GM23338 (cell line): ENCODE measurements at regions not wholly inside any gene's neighbourhood (a gene's known extent, or its start where the extent isn't known, plus 50 kb on each side); places are given as distances from the start of the nearest gene placed in this dataset.

Experiments
- ATAC-seq: fragments of 200-7000 bp; cut with Tn5 transposase; 3 replicates; pipeline ENCODE4 v1.9.1; 2020
- DNase-seq: peaks from one replicate; pipeline ENCODE4 v3.0.0-alpha.2; 2015; ENCODE audit warnings: low spot score
- H2AFZ ChIP-seq: fragments of 200-600 bp; sonication (generic); 2 replicates; pipeline ENCODE4 v1.8.0; 2016; ENCODE audit warnings: antibody characterized with exemption, mild to moderate bottlenecking, moderate library complexity
- H3F3A ChIP-seq: fragments of 200-600 bp; sonication (generic); replicated peaks from 2 replicates; pipeline ENCODE4 v1.8.0; 2017; ENCODE audit warnings: antibody characterized with exemption, mixed run types, low read depth
- H3K27ac ChIP-seq: fragments of 200-600 bp; sonication (generic); 2 replicates; pipeline ENCODE4 v1.6.1; 2016; ENCODE audit warnings: low read depth
- H3K27me3 ChIP-seq: fragments of 200-600 bp; sonication (generic); 2 replicates; pipeline ENCODE4 v1.8.0; 2016; ENCODE audit warnings: mild to moderate bottlenecking, mixed run types, moderate library complexity; ENCODE audit not compliant: insufficient read depth
- H3K36me3 ChIP-seq: fragments of 200-600 bp; sonication (generic); 2 replicates; pipeline ENCODE4 v1.8.0; 2016; ENCODE audit warnings: mild to moderate bottlenecking; ENCODE audit not compliant: insufficient read depth
- H3K4me1 ChIP-seq: fragments of 200-600 bp; sonication (generic); 2 replicates; pipeline ENCODE4 v1.8.0; 2016; ENCODE audit warnings: mild to moderate bottlenecking, moderate library complexity; ENCODE audit not compliant: insufficient read depth
- H3K4me2 ChIP-seq: fragments of 200-600 bp; sonication (generic); 2 replicates; pipeline ENCODE4 v1.7.1; 2017; ENCODE audit warnings: mixed run types
- H3K4me3 ChIP-seq: fragments of 200-600 bp; sonication (generic); 2 replicates; pipeline ENCODE4 v1.6.1; 2016; ENCODE audit warnings: mixed run types
- H3K79me2 ChIP-seq: fragments of 200-600 bp; sonication (generic); replicated peaks from 2 replicates; pipeline ENCODE4 v1.8.0; 2017; ENCODE audit warnings: mild to moderate bottlenecking; ENCODE audit not compliant: insufficient read depth
- H3K9me2 ChIP-seq: fragments of 200-600 bp; sonication (generic); 2 replicates; pipeline ENCODE4 v1.8.0; 2017; ENCODE audit not compliant: insufficient read depth
- H4K20me1 ChIP-seq: fragments of 200-600 bp; sonication (generic); replicated peaks from 2 replicates; pipeline ENCODE4 v1.8.0; 2017; ENCODE audit warnings: mild to moderate bottlenecking; ENCODE audit not compliant: insufficient read depth
- H3K27ac Mint-ChIP-seq: 2 replicates; pipeline ENCODE4 v1.8.0; 2020; ENCODE audit warnings: inconsistent platforms, mild to moderate bottlenecking, moderate library complexity, mixed read lengths
- H3K27me3 Mint-ChIP-seq: 3 replicates; pipeline ENCODE4 v1.8.0; 2022; ENCODE audit warnings: low read depth, mild to moderate bottlenecking, moderate library complexity, mixed read lengths, inconsistent platforms; ENCODE audit not compliant: insufficient read depth, poor library complexity
- H3K36me3 Mint-ChIP-seq: 3 replicates; pipeline ENCODE4 v1.8.0; 2021; ENCODE audit warnings: low read depth, mild to moderate bottlenecking, inconsistent platforms, moderate library complexity, mixed read lengths
- H3K4me1 Mint-ChIP-seq: 3 replicates; pipeline ENCODE4 v1.8.0; 2020; ENCODE audit warnings: mild to moderate bottlenecking, inconsistent platforms, mixed read lengths
- H3K4me3 Mint-ChIP-seq: 3 replicates; pipeline ENCODE4 v1.8.0; 2021; ENCODE audit warnings: moderate library complexity, mild to moderate bottlenecking, inconsistent platforms, mixed read lengths
- H3K9me3 Mint-ChIP-seq: 3 replicates; pipeline ENCODE4 v1.8.0; 2020; ENCODE audit warnings: moderate library complexity, mild to moderate bottlenecking, inconsistent platforms, mixed read lengths
- CREB1 ChIP-seq: fragments of 250-450 bp; sonication (Bioruptor Pico); IDR thresholded peaks from 2 replicates; pipeline ENCODE4 v1.5.0; 2020; ENCODE audit warnings: low read depth, mild to moderate bottlenecking, moderate library complexity
- CTCF ChIP-seq, 2 experiments: fragments of 200-600 bp in 1 of 2; sonication (generic) in 1 of 2; conservative IDR thresholded peaks; 2 replicates each; pipeline versions ENCODE4 v1.5.1 to v1.6.1; 2016 to 2017; ENCODE audit warnings: antibody characterized with exemption in 2 of 2, low read depth in 2 of 2, mild to moderate bottlenecking in 2 of 2, moderate library complexity in 1 of 2
- ETS1 ChIP-seq: IDR thresholded peaks from 2 replicates; pipeline ENCODE4 v1.6.1; 2016; ENCODE audit warnings: antibody characterized with exemption
- EZH2 ChIP-seq: fragments of 200-600 bp; sonication (generic); IDR thresholded peaks from one replicate; pipeline ENCODE4 v1.8.0; 2017; ENCODE audit warnings: antibody characterized with exemption, mild to moderate bottlenecking, low read depth; ENCODE audit not compliant: unreplicated experiment
- EZH2phosphoT487 ChIP-seq: fragments of 200-600 bp; sonication (generic); IDR thresholded peaks from one replicate; pipeline ENCODE4 v1.8.1; 2018; ENCODE audit warnings: antibody characterized with exemption; ENCODE audit not compliant: unreplicated experiment
- JUNB ChIP-seq: IDR thresholded peaks from one replicate; pipeline ENCODE4 v1.6.1; 2016; ENCODE audit warnings: antibody characterized with exemption; ENCODE audit not compliant: unreplicated experiment
- NANOG ChIP-seq: IDR thresholded peaks from 2 replicates; pipeline ENCODE4 v1.6.1; 2016; ENCODE audit warnings: antibody characterized with exemption, borderline replicate concordance
- POLR2AphosphoS5 ChIP-seq: IDR thresholded peaks from 2 replicates; pipeline ENCODE4 v1.6.1; 2016; ENCODE audit warnings: antibody characterized with exemption, low read depth
- STAT1 ChIP-seq: IDR thresholded peaks from one replicate; pipeline ENCODE4 v1.6.1; 2016; ENCODE audit warnings: antibody characterized with exemption; ENCODE audit not compliant: unreplicated experiment
- ZNF114 ChIP-seq: fragments of 250-450 bp; sonication (Bioruptor Pico); IDR thresholded peaks from 2 replicates; pipeline ENCODE4 v1.5.0; 2020; ENCODE audit warnings: mild to moderate bottlenecking, moderate library complexity
- ZNF331 ChIP-seq: fragments of 250-450 bp; sonication (Bioruptor Pico); IDR thresholded peaks from 2 replicates; pipeline ENCODE4 v1.5.0; 2020; ENCODE audit warnings: low read depth, mild to moderate bottlenecking, moderate library complexity
- ZNF462 ChIP-seq: fragments of 250-450 bp; sonication (Bioruptor Pico); IDR thresholded peaks from 2 replicates; pipeline ENCODE4 v1.5.0; 2020; ENCODE audit warnings: mild to moderate bottlenecking, moderate library complexity

- peaks cover 2% of the 10 kb centered on the region for H3K27me3 Mint-ChIP-seq
- no peaks in the 10 kb centered on the region for H3F3A ChIP-seq
- H3K9me3 Mint-ChIP-seq = peaks cover 93% of the 10 kb centered on the region
- H3K27ac ChIP-seq = no peak overlapping the region
- DNase-seq (no peak), ATAC-seq (no peak)
- H4K20me1 ChIP-seq = no peaks in the 10 kb centered on the region
- TF ChIP-seq ZNF462 (CRISPR knock-in tag) = no peak
- TF ChIP-seq STAT1 = no peak
- TF ChIP-seq CREB1 (CRISPR knock-in tag) = no peak
- TF ChIP-seq ZNF331 (CRISPR knock-in tag) = no peak
- TF ChIP-seq EZH2phosphoT487 = no peak
- no peak for TF ChIP-seq POLR2AphosphoS5
- no peak for TF ChIP-seq JUNB
- no peak for TF ChIP-seq ZNF114 (CRISPR knock-in tag)
- no peak for TF ChIP-seq CTCF (conservative IDR thresholded peaks at IDR 0.05; ENCODE audit: low read depth in 2 of 2)
- TF ChIP-seq EZH2 = no peak
- no peak for TF ChIP-seq NANOG
- TF ChIP-seq ETS1 = no peak
- peaks cover 41% of the 10 kb centered on the region for H3K36me3 Mint-ChIP-seq
- H3K27ac Mint-ChIP-seq = no peak overlapping the region
- no peaks in the 10 kb centered on the region for H3K9me2 ChIP-seq
- no peak overlapping the region for H3K4me3 Mint-ChIP-seq
- H3K4me3 ChIP-seq = no peak overlapping the region
- no peaks in the 10 kb centered on the region for H3K4me1 ChIP-seq
- no peaks in the 10 kb centered on the region for H3K36me3 ChIP-seq
- no peaks in the 10 kb centered on the region for H3K4me1 Mint-ChIP-seq
- H3K79me2 ChIP-seq = no peaks in the 10 kb centered on the region
- no peaks in the 10 kb centered on the region for H3K27me3 ChIP-seq
- H2AFZ ChIP-seq = no peak overlapping the region
- no peak overlapping the region for H3K4me2 ChIP-seq
These were observed 152.7 kb downstream of the CBLN2 start for GRCh38 chr18:72391427-72391826.
